OCI-LY1 (cell line): ENCODE measurements at regions not wholly inside any gene's neighbourhood (a gene's known extent, or its start where the extent isn't known, plus 50 kb on each side); places are given as distances from the start of the nearest gene placed in this dataset.

Experiments
- H2AFZ ChIP-seq: fragments of 200-600 bp; sonication (generic), shearing (Covaris generic); 2 replicates; pipeline ENCODE4 v1.6.0; 2014; ENCODE audit warnings: antibody characterized with exemption, mild to moderate bottlenecking, low read length
- H3F3A ChIP-seq: fragments of 200-600 bp; sonication (generic), shearing (Covaris generic); 2 replicates; pipeline ENCODE4 v1.6.0; 2014; ENCODE audit warnings: mild to moderate bottlenecking, antibody characterized with exemption, low read length, moderate library complexity; ENCODE audit not compliant: insufficient read depth
- H3K27ac ChIP-seq: fragments of 200-600 bp; sonication (generic); 2 replicates; pipeline ENCODE4 v1.5.1; 2014; ENCODE audit warnings: low read length, mixed run types, mild to moderate bottlenecking, low read depth; ENCODE audit not compliant: poor library complexity, severe bottlenecking
- H3K27me3 ChIP-seq: fragments of 200-600 bp; sonication (generic); 2 replicates; pipeline ENCODE4 v1.6.0; 2014; ENCODE audit warnings: antibody characterized with exemption, mild to moderate bottlenecking, low read length, moderate library complexity; ENCODE audit not compliant: insufficient read depth
- H3K36me3 ChIP-seq: fragments of 200-600 bp; sonication (generic); 2 replicates; pipeline ENCODE4 v1.6.1; 2014; ENCODE audit warnings: mild to moderate bottlenecking, antibody characterized with exemption, low read length, moderate library complexity, mixed read lengths; ENCODE audit not compliant: insufficient read depth
- H3K4me1 ChIP-seq: fragments of 200-600 bp; sonication (generic); 2 replicates; pipeline ENCODE4 v1.5.1; 2014; ENCODE audit warnings: mild to moderate bottlenecking, low read length, moderate library complexity; ENCODE audit not compliant: insufficient read depth, severe bottlenecking
- H3K4me2 ChIP-seq: fragments of 200-600 bp; sonication (generic), shearing (Covaris generic); 2 replicates; pipeline ENCODE4 v1.6.1; 2014; ENCODE audit warnings: low read length
- H3K4me3 ChIP-seq: fragments of 200-600 bp; sonication (generic); 2 replicates; pipeline ENCODE4 v1.5.1; 2014; ENCODE audit warnings: low read length, low read depth, mild to moderate bottlenecking, mixed read lengths; ENCODE audit not compliant: poor library complexity, severe bottlenecking
- H3K79me2 ChIP-seq: fragments of 200-600 bp; shearing (Covaris generic); 2 replicates; pipeline ENCODE4 v1.6.1; 2016; ENCODE audit warnings: mixed run types, low read length, mixed read lengths; ENCODE audit not compliant: insufficient read depth
- H3K9ac ChIP-seq: fragments of 200-600 bp; sonication (generic), shearing (Covaris generic); 2 replicates; pipeline ENCODE4 v1.6.1; 2014; ENCODE audit warnings: mild to moderate bottlenecking, low read length, mixed read lengths
- H3K9me2 ChIP-seq: fragments of 200-600 bp; sonication (generic), shearing (Covaris generic); 2 replicates; pipeline ENCODE4 v1.6.1; 2014; ENCODE audit warnings: low read depth, mild to moderate bottlenecking, low read length, mixed read lengths
- H3K9me3 ChIP-seq: fragments of 200-600 bp; shearing (Covaris generic); 2 replicates; pipeline ENCODE4 v1.6.1; 2014; ENCODE audit warnings: low read length, mixed read lengths
- H4K20me1 ChIP-seq: fragments of 200-600 bp; sonication (generic), shearing (Covaris generic); 2 replicates; pipeline ENCODE4 v1.6.0; 2016; ENCODE audit warnings: mild to moderate bottlenecking, low read length; ENCODE audit not compliant: insufficient read depth
- EZH2 ChIP-seq: fragments of 200-600 bp; sonication (generic), shearing (Covaris generic); IDR thresholded peaks from 2 replicates; pipeline ENCODE4 v1.8.0; 2017; ENCODE audit warnings: borderline replicate concordance, mixed run types, mild to moderate bottlenecking, antibody characterized with exemption, low read length, moderate library complexity, mixed read lengths
- TF ChIP-seq, protein P1 (sequence below): fragments of 200-600 bp; sonication (generic), shearing (Covaris generic); IDR thresholded peaks from 2 replicates; pipeline ENCODE4 v1.5.1; 2017; ENCODE audit warnings: mild to moderate bottlenecking, antibody characterized with exemption, low read length, moderate library complexity, mixed read lengths

DNA sequence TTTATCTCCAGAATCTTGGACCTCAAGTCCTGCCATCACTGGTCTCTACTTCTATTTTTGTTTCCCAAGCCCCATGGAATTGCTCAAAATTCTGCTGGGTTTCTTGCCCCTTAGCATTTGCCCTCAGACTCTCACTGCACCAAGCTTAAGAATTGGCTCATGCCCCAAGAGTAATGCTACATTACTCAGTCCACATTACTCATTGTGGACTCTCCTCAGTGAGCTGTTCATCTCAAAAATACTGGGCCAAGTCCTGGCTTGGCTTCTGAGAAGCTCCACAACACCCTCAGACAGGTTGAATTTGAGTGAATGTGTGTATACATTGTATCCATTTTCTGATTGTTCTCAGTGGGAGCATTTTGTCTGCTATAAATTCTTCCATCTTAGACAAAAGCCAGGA, 364.4 kb upstream of the ARHGEF26 start:
- Histone ChIP-seq H3K4me1 (no peaks in the 10 kb centered on the region), H3K4me2 (no peak overlapping the region), H3K79me2 (no peaks in the 10 kb centered on the region), H3F3A (no peaks in the 10 kb centered on the region), H3K4me3 (no peak overlapping the region), H3K9me2 (no peaks in the 10 kb centered on the region), H3K27me3 (no peaks in the 10 kb centered on the region), H2AFZ (no peak overlapping the region), H3K27ac (no peak overlapping the region), H3K9me3 (no peaks in the 10 kb centered on the region), H3K9ac (no peak overlapping the region), H4K20me1 (no peaks in the 10 kb centered on the region), H3K36me3 (no peaks in the 10 kb centered on the region)
- TF ChIP-seq EZH2 = no peak
- TF ChIP-seq, protein P1, sequence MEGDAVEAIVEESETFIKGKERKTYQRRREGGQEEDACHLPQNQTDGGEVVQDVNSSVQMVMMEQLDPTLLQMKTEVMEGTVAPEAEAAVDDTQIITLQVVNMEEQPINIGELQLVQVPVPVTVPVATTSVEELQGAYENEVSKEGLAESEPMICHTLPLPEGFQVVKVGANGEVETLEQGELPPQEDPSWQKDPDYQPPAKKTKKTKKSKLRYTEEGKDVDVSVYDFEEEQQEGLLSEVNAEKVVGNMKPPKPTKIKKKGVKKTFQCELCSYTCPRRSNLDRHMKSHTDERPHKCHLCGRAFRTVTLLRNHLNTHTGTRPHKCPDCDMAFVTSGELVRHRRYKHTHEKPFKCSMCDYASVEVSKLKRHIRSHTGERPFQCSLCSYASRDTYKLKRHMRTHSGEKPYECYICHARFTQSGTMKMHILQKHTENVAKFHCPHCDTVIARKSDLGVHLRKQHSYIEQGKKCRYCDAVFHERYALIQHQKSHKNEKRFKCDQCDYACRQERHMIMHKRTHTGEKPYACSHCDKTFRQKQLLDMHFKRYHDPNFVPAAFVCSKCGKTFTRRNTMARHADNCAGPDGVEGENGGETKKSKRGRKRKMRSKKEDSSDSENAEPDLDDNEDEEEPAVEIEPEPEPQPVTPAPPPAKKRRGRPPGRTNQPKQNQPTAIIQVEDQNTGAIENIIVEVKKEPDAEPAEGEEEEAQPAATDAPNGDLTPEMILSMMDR = no peak

DNA sequence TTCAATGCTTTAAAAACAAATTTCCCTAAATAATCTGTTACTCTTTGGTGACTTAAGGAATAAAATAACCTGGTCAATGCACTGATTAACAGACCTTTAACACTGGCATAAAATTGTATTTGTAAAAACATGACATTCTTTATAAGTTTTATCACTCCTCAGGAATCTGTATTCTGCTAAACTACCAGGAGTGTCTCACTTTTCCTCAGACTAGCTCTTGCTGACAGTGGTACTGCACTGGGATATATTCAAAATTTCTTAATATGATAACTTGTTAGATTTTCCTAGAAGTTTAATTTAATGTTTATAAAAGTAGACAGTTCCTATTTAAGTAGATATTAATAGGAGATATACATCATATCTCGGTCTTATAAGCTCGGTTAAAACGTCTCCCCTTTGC, 363.4 kb upstream of the ARHGEF26 start:
- Histone ChIP-seq H3K27me3 (no peaks in the 10 kb centered on the region), H3K9me3 (no peaks in the 10 kb centered on the region), H3K4me3 (no peak overlapping the region), H3K36me3 (no peaks in the 10 kb centered on the region), H3F3A (no peaks in the 10 kb centered on the region), H4K20me1 (no peaks in the 10 kb centered on the region), H3K4me2 (no peak overlapping the region), H3K9ac (no peak overlapping the region), H3K9me2 (no peaks in the 10 kb centered on the region), H3K79me2 (no peaks in the 10 kb centered on the region), H2AFZ (no peak overlapping the region), H3K4me1 (no peaks in the 10 kb centered on the region), H3K27ac (no peak overlapping the region)
- TF ChIP-seq, protein P1 = no peak

DNA sequence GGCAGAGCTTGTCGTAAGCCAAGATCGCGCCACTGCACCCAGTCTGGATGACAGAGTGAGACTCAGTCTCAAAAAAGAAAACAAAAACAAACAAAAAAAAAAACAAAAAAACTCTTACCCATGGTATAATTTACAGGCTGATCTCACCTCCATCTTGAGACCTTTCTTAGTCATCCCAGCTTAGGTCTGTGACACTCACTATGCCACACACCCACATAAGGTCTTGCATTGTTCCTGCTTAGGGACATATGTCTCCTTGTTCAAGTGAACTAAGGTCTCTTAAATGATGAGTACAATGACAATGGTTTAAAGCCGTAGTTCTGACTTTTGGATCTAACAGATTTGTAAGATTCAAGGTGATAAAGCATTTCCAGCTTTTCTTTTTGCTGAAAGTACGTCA, 360.2 kb upstream of the ARHGEF26 start:
- no peaks in the 10 kb centered on the region for H3K9me2 ChIP-seq
- no peak overlapping the region for H3K4me3 ChIP-seq
- H3K36me3 ChIP-seq = no peaks in the 10 kb centered on the region
- H3K79me2 ChIP-seq = no peaks in the 10 kb centered on the region
- H3F3A ChIP-seq = no peaks in the 10 kb centered on the region
- no peak overlapping the region for H3K9ac ChIP-seq
- H2AFZ ChIP-seq = no peak overlapping the region
- H3K27me3 ChIP-seq = no peaks in the 10 kb centered on the region
- no peak overlapping the region for H3K4me2 ChIP-seq
- H3K9me3 ChIP-seq = no peaks in the 10 kb centered on the region
- no peaks in the 10 kb centered on the region for H4K20me1 ChIP-seq
- TF ChIP-seq, protein P1 = no peak
- no peak for TF ChIP-seq EZH2
- no peak overlapping the region for H3K27ac ChIP-seq
- no peaks in the 10 kb centered on the region for H3K4me1 ChIP-seq
